Esophagus (tissue), 2 donors: ENCODE measurements at regions not wholly inside any gene's neighbourhood (a gene's known extent, or its start where the extent isn't known, plus 50 kb on each side); places are given as distances from the start of the nearest gene placed in this dataset.

Source experiments
- H3K27ac ChIP-seq, 2 donors: one replicate each; pipeline ENCODE4 v1.5.1; 2013; ENCODE audit warnings: low read depth in 2 of 2, mild to moderate bottlenecking in 2 of 2, inconsistent platforms in 1 of 2, low read length in 1 of 2, moderate library complexity in 1 of 2
- H3K27me3 ChIP-seq, 2 donors: one replicate each; pipeline ENCODE4 v1.6.1; 2013; ENCODE audit warnings: low read length in 2 of 2, control low read depth in 1 of 2, mild to moderate bottlenecking in 1 of 2; ENCODE audit not compliant: insufficient read depth in 2 of 2, control insufficient read depth in 1 of 2
- H3K36me3 ChIP-seq, 2 donors: one replicate each; pipeline ENCODE4 v1.6.1; 2013; ENCODE audit warnings: low read length in 1 of 2; ENCODE audit not compliant: control insufficient read depth in 2 of 2, insufficient read depth in 2 of 2
- H3K4me1 ChIP-seq, 2 donors: one replicate each; pipeline ENCODE4 v1.6.1; 2013; ENCODE audit warnings: low read length in 1 of 2; ENCODE audit not compliant: control insufficient read depth in 2 of 2, insufficient read depth in 2 of 2
- H3K4me3 ChIP-seq, 2 donors: one replicate each; pipeline ENCODE4 v1.5.1; 2013; ENCODE audit warnings: low read length in 2 of 2, mild to moderate bottlenecking in 2 of 2, low read depth in 1 of 2, moderate library complexity in 1 of 2
- H3K9me3 ChIP-seq, 2 donors: one replicate each; pipeline ENCODE4 v1.6.1; 2013; ENCODE audit warnings: mild to moderate bottlenecking in 2 of 2, low read depth in 1 of 2, low read length in 1 of 2, moderate library complexity in 1 of 2; ENCODE audit not compliant: control insufficient read depth in 2 of 2, insufficient read depth in 1 of 2
- WGBS, 2 donors: extraction: QIAGEN DNeasy Blood & Tissue Kit; methylation state at CpG; one replicate each; pipeline ENCODE4 v1.1.7; 2013; 5-methylcytosine and 5-hydroxymethylcytosine counted together
- donor health status: healthy with polysubstance abuse.
- donor health status: Bipolar disorder and iron deficiency.

DNA sequence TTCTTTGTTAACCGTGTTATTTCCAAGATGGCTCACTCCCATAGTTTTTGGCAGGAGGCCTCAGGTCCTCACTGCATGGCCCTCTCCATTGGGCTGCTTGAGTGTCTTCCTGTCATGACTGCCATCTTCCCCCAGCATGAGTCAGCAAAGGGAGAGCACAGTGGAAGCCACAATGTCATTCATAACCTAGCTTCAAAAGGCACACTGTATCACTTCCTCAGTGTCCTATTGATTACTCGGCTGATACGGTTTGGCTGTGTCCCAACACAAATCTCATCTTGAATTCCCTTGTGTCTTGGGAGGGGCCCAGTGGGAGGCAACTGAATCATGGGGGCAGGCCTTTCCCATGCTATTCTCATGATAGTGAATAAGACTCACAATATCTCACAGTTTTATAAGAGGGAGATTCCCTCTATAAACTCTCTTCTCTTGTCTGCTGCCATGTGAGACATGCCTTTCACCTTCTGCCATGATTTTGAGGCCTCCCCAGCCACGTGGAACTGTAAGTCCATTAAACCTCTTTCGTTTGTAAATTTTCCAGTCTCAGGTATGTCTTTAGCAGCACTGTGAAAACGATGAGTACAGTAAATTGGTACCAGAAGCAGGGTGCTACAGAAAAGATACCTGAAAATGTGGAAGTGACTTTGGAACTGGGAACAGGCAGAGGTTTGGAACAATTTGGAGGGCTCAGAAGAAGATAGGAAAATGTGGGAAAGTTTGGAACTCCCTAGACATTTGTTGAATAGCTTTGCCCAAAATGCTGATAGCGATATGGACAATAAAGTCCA, 106.5 kb downstream of the PRLHR start:
- peaks cover 0 to 3% of the 10 kb centered on the region in 2 donors for H3K4me1 ChIP-seq
- H3K36me3 ChIP-seq: no peaks in the 10 kb centered on the region
- no peak overlapping the region for H3K4me3 ChIP-seq
- peaks cover 2% of the 10 kb centered on the region in 2 donors for H3K9me3 ChIP-seq
- H3K27ac ChIP-seq: no peak overlapping the region
- no peaks in the 10 kb centered on the region for H3K27me3 ChIP-seq
- WGBS, 2 donors: 70 to 77% methylated on average over 7 of the region's 7 CpGs

- WGBS, 2 donors: 93 to 96% methylated on average over 8 of the region's 8 CpGs
Measured at GRCh38 chr10:118485641-118486040, 109.8 kb downstream of the PRLHR start.

GRCh38 chr10:118484152-118484871, 111.1 kb downstream of the PRLHR start:
- WGBS, 2 donors: 78 to 87% methylated on average over 5 of the region's 5 CpGs
- H3K4me1 ChIP-seq: peaks cover 0 to 3% of the 10 kb centered on the region in 2 donors
- H3K4me3 ChIP-seq: no peak overlapping the region
- no peak overlapping the region for H3K27ac ChIP-seq
- H3K9me3 ChIP-seq: peaks cover 0 to 3% of the 10 kb centered on the region in 2 donors
- H3K36me3 ChIP-seq: no peaks in the 10 kb centered on the region
- H3K27me3 ChIP-seq: no peaks in the 10 kb centered on the region

More at GRCh38 chr10:118485641-118486040, 109.8 kb downstream of the PRLHR start:
- Histone ChIP-seq H3K27ac (no peak overlapping the region), H3K4me3 (no peak overlapping the region), H3K9me3 (peaks cover 2 to 5% of the 10 kb centered on the region in 2 donors), H3K36me3 (no peaks in the 10 kb centered on the region), H3K4me1 (peaks cover 0 to 3% of the 10 kb centered on the region in 2 donors), H3K27me3 (no peaks in the 10 kb centered on the region)

DNA sequence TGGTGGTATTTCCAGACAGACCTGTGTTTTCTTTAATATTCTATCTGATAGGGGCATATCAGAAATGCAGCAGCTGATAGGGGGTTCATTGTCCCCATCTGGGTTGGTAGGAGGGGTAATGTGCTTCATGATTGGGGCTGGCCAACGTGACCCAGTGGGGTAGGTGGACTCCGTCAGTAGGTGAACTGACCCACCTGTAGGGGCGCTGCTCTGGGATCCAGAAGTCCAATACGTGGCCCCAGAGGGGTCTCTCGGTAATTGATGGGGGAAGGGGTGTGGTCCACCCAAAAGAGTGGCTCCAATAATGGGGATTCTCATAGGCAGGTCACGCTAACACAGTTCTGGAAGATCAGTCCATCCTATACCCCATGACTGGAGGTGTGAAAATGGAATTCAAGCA, 112.0 kb downstream of the PRLHR start:
- 85 to 86% methylated on average over 6 of the region's 6 CpGs for WGBS, 2 donors
- no peak overlapping the region for H3K27ac ChIP-seq

GRCh38 chr10:118482393-118483331, 112.8 kb downstream of the PRLHR start:
- peaks cover 0 to 3% of the 10 kb centered on the region in 2 donors for H3K4me1 ChIP-seq
- no peaks in the 10 kb centered on the region for H3K27me3 ChIP-seq
- no peak overlapping the region for H3K27ac ChIP-seq
- H3K9me3 ChIP-seq: peaks cover 0 to 3% of the 10 kb centered on the region in 2 donors
- no peaks in the 10 kb centered on the region for H3K36me3 ChIP-seq
- no peak overlapping the region for H3K4me3 ChIP-seq
- 56 to 57% methylated on average over 17 of the region's 17 CpGs for WGBS, 2 donors

More for the DNA sequence above, 112.0 kb downstream of the PRLHR start:
- no peaks in the 10 kb centered on the region for H3K36me3 ChIP-seq
- H3K4me1 ChIP-seq: peaks cover 0 to 3% of the 10 kb centered on the region in 2 donors
- H3K9me3 ChIP-seq: peaks cover 0 to 3% of the 10 kb centered on the region in 2 donors
- no peak overlapping the region for H3K4me3 ChIP-seq
- no peaks in the 10 kb centered on the region for H3K27me3 ChIP-seq

DNA sequence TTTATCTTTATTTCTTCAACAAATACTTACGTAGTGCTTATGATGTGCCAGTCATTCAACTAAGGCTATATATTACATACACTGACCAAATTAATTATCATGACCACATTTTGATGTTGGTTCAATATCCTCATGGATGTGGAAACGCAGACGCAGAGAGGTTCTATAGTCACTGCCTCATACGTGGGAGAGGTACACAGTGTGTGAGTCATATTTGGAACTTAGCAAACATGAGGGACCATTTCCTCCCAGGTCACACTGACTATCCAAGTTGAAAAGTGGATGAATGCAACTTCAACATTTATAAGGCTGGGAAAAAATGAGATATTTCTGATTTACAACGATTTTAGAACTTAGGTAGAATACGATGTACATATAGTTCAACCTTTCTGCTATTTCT, 113.6 kb downstream of the PRLHR start:
- 83 to 88% methylated on average over 6 of the region's 6 CpGs for WGBS, 2 donors
- Histone ChIP-seq H3K27me3 (peaks cover 0 to 3% of the 10 kb centered on the region in 2 donors), H3K4me3 (no peak overlapping the region), H3K27ac (no peak overlapping the region), H3K9me3 (peaks cover 0 to 3% of the 10 kb centered on the region in 2 donors), H3K4me1 (peaks cover 0 to 3% of the 10 kb centered on the region in 2 donors), H3K36me3 (no peaks in the 10 kb centered on the region)

GRCh38 chr10:118475214-118475613, 120.2 kb downstream of the PRLHR start:
- Histone ChIP-seq H3K27ac (no peak overlapping the region), H3K27me3 (peaks cover 0 to 3% of the 10 kb centered on the region in 2 donors), H3K36me3 (no peaks in the 10 kb centered on the region), H3K4me1 (no peaks in the 10 kb centered on the region), H3K4me3 (no peak overlapping the region), H3K9me3 (peaks cover 0 to 3% of the 10 kb centered on the region in 2 donors)
- WGBS, 2 donors: 76 to 80% methylated on average over 6 of the region's 6 CpGs

DNA sequence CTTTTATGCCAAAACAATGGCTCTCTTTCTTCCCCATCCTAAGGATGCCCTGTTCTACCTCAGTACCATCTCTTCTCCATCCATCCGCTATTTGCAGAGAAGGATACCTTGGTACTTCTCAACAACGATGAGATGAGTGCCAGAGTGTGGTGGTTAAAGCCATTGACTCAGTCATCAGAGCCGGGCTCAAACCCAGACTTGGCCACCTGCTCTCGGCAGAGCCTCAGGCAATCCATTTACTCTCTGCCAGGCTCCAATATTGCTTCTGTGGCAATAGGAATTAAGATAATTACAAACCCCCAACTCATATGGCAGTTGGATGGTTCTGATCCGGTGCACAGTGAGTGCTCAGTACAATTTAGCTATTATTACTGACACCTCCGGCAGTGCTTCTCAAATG, 121.3 kb downstream of the PRLHR start:
- H3K4me3 ChIP-seq: no peak overlapping the region
- 77 to 82% methylated on average over 6 of the region's 6 CpGs for WGBS, 2 donors
- H3K27me3 ChIP-seq: peaks cover 0 to 3% of the 10 kb centered on the region in 2 donors
- H3K9me3 ChIP-seq: peaks cover 0 to 3% of the 10 kb centered on the region in 2 donors
- no peaks in the 10 kb centered on the region for H3K36me3 ChIP-seq
- H3K4me1 ChIP-seq: no peaks in the 10 kb centered on the region
- no peak overlapping the region for H3K27ac ChIP-seq
